ENCODE measurements at regions not wholly inside any gene's neighbourhood (a gene's known extent, or its start where the extent isn't known, plus 50 kb on each side); places are given as distances from the start of the nearest gene placed in this dataset.

DNA sequence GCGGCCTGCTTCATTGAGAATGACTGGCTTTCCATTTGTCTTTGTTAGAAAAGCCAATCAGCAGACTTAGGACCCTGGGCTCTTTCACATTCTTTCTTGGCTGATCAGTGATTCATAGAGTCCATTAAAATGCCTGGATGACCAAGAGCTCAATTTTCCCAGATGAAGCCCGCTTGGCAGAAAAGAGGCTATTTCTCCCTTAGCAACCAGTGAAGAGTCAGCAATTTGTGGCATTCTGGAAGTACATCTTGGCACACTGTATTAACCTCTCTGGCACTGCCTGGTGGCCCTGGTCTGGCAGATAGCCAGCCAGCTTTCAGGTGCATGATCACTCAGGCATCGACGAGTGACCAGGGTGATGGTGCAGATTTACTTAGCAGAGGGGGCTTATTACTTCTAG, 145.7 kb upstream of the PLAAT1 start:
- in situ Hi-C loops (cut with MboI) = no loop called here
- DNase-seq (ENCODE audit: extremely low read depth in 1 of 4, low spot score in 3 of 4) (no peak), ATAC-seq (no peak), FAIRE-seq (no peak)
- CTCF ChIA-PET (ENCODE audit: low intra/inter-chr PET ratio) = no interaction called here
- no peak overlapping the region for H3K4me2 ChIP-seq (ENCODE audit: insufficient read depth, low read length)
- no peak for TF ChIP-seq SLC30A9 (CRISPR knock-in tag; IDR thresholded peaks at IDR 0.05)
- no peak for TF ChIP-seq TAL1 (IDR thresholded peaks at IDR 0.05)
- TF ChIP-seq ZNF384 (IDR thresholded peaks at IDR 0.05; ENCODE audit: low read depth, low read length) = no peak
- no peak for TF ChIP-seq ZNF263 (CRISPR knock-in tag; IDR thresholded peaks at IDR 0.05; ENCODE audit: borderline replicate concordance)
- TF ChIP-seq BMI1 (IDR thresholded peaks at IDR 0.05; ENCODE audit: low read length) = no peak
- no peak for TF ChIP-seq SMARCC2 (IDR thresholded peaks at IDR 0.05; ENCODE audit: low read depth)
- TF ChIP-seq, protein P1, sequence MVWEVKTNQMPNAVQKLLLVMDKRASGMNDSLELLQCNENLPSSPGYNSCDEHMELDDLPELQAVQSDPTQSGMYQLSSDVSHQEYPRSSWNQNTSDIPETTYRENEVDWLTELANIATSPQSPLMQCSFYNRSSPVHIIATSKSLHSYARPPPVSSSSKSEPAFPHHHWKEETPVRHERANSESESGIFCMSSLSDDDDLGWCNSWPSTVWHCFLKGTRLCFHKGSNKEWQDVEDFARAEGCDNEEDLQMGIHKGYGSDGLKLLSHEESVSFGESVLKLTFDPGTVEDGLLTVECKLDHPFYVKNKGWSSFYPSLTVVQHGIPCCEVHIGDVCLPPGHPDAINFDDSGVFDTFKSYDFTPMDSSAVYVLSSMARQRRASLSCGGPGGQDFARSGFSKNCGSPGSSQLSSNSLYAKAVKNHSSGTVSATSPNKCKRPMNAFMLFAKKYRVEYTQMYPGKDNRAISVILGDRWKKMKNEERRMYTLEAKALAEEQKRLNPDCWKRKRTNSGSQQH (CRISPR knock-in tag; IDR thresholded peaks at IDR 0.05) = no peak
- TF ChIP-seq, protein P2, sequence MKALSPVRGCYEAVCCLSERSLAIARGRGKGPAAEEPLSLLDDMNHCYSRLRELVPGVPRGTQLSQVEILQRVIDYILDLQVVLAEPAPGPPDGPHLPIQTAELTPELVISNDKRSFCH (CRISPR knock-in tag; IDR thresholded peaks at IDR 0.05) = no peak
- TF ChIP-seq, protein P2 (tag; IDR thresholded peaks at IDR 0.05) = no peak
- no peak for TF ChIP-seq SIN3B (IDR thresholded peaks at IDR 0.05; ENCODE audit: low read depth)
- TF ChIP-seq, protein P3, sequence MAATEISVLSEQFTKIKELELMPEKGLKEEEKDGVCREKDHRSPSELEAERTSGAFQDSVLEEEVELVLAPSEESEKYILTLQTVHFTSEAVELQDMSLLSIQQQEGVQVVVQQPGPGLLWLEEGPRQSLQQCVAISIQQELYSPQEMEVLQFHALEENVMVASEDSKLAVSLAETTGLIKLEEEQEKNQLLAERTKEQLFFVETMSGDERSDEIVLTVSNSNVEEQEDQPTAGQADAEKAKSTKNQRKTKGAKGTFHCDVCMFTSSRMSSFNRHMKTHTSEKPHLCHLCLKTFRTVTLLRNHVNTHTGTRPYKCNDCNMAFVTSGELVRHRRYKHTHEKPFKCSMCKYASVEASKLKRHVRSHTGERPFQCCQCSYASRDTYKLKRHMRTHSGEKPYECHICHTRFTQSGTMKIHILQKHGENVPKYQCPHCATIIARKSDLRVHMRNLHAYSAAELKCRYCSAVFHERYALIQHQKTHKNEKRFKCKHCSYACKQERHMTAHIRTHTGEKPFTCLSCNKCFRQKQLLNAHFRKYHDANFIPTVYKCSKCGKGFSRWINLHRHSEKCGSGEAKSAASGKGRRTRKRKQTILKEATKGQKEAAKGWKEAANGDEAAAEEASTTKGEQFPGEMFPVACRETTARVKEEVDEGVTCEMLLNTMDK (IDR thresholded peaks at IDR 0.05; ENCODE audit: borderline replicate concordance, insufficient read depth, low read depth, low read length, poor library complexity, severe bottlenecking) = no peak
- TF ChIP-seq ZNF79 (CRISPR knock-in tag; IDR thresholded peaks at IDR 0.05; ENCODE audit: low read depth) = no peak
- TF ChIP-seq MAFG (tag; conservative IDR thresholded peaks at IDR 0.05) = no peak
- TF ChIP-seq NR1H2 (CRISPR knock-in tag; IDR thresholded peaks at IDR 0.05) = no peak
- no peak for TF ChIP-seq CEBPG (CRISPR knock-in tag; IDR thresholded peaks at IDR 0.05)
- no peak for TF ChIP-seq CEBPG (tag; conservative IDR thresholded peaks at IDR 0.05 in 1 of 2, IDR thresholded peaks at IDR 0.05 in 1 of 2)
- no peaks in the 10 kb centered on the region for H3K36me3 ChIP-seq (ENCODE audit: control insufficient read depth, insufficient read depth, low read length)
- H3K4me3 ChIP-seq = no peak overlapping the region
- no peaks in the 10 kb centered on the region for H3K27me3 ChIP-seq (ENCODE audit: control insufficient read depth in 2 of 2, insufficient read depth in 2 of 2, low read length in 2 of 2)
- H3K79me2 ChIP-seq (ENCODE audit: control insufficient read depth, insufficient read depth, low read length) = no peaks in the 10 kb centered on the region
- H2AFZ ChIP-seq (ENCODE audit: low read depth, low read length) = no peak overlapping the region
- H4K20me1 ChIP-seq (replicated peaks; ENCODE audit: control insufficient read depth, insufficient read depth, low read length) = no peaks in the 10 kb centered on the region
- intact Hi-C loops (cut with micrococcal nuclease) = no loop called here
- POLR2A ChIA-PET = no interaction called here
- no peaks in the 10 kb centered on the region for H3K9me1 ChIP-seq (ENCODE audit: control insufficient read depth, insufficient read depth, low read length)
- H3K4me1 ChIP-seq (replicated peaks in 1 of 2; ENCODE audit: control insufficient read depth in 2 of 2, insufficient read depth in 2 of 2, low read length in 2 of 2) = no peaks in the 10 kb centered on the region
- BruUV-seq (replicated peaks) = no TSS peak
- H3K9ac ChIP-seq (ENCODE audit: insufficient read depth in 1 of 2, low read depth in 2 of 2, low read length in 2 of 2) = no peak overlapping the region
- 4% methylated on average over 4 of the region's 4 CpGs for WGBS (ENCODE audit: insufficient coverage, low coverage, missing lambda C conversion rate)
- no peak overlapping the region for H3K27ac ChIP-seq (ENCODE audit: extremely low read depth, low read depth, low read length)
- no peaks in the 10 kb centered on the region for H3K9me3 ChIP-seq (replicated peaks; ENCODE audit: control insufficient read depth, insufficient read depth, low read depth, low read length)
